ENCODE measurements at regions not wholly inside any gene's neighbourhood (a gene's known extent, or its start where the extent isn't known, plus 50 kb on each side); places are given as distances from the start of the nearest gene placed in this dataset.

DNA sequence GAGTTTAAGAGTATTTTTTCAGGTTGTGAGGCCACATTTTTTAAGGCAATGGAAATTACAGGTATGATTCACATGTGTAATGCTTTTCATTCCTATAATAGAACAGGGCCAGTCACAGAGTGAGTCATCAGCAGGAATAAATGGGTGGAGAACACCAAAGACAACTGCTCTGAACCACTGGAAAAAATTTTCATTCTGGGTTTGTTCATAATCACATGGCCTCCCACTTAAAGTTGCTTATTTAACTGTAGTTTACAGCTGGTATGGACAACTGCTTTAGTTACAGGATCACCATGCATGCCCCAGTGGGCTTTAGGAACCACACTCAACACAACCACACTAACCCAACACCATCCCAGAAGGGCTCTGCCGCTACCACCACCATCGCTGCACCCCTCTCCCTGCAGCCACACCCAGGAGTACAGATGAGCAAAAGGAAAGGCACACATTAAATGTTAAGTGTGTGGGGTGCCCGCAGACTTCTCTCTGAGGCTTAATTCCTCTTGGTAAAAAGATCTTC is 107.0 kb upstream of the DST start:
- H3K36me3 Mint-ChIP-seq: no peaks in the 10 kb centered on the region

GRCh38 chr6:56746767-56747504 is 104.2 kb upstream of the DST start:
- no peak overlapping the region for H3K27ac ChIP-seq (ENCODE audit: low read depth, low read length)
- H3K27me3 Mint-ChIP-seq: peaks cover 0 to 17% (median 8%) of the 10 kb centered on the region in 5 donors
- no peaks in the 10 kb centered on the region for H3K9me3 Mint-ChIP-seq
- H3K36me3 Mint-ChIP-seq: no peaks in the 10 kb centered on the region
- H3K27me3 ChIP-seq (ENCODE audit: control insufficient read depth in 2 of 2, insufficient read depth in 2 of 2, low read length in 2 of 2): no peaks in the 10 kb centered on the region
- ChIA-PET CTCF (no interaction called here), POLR2A (no interaction called here)
- H3K4me1 Mint-ChIP-seq: peaks cover 0 to 4% (median 0%) of the 10 kb centered on the region in 7 donors
- H3K4me3 ChIP-seq (ENCODE audit: low read length): no peak overlapping the region
- no peak overlapping the region for H3K4me3 Mint-ChIP-seq
- H3K36me3 ChIP-seq (ENCODE audit: control insufficient read depth in 2 of 3, insufficient read depth in 3 of 3, low read length in 3 of 3): no peaks in the 10 kb centered on the region
- H3K4me1 ChIP-seq (ENCODE audit: control insufficient read depth in 2 of 2, insufficient read depth in 2 of 2, low read length in 2 of 2): no peaks in the 10 kb centered on the region
- ATAC-seq: no peak
- DNase-seq: no peak
- H3K9me3 ChIP-seq (ENCODE audit: control insufficient read depth in 2 of 3, low read length in 3 of 3): no peaks in the 10 kb centered on the region
- H3K27ac Mint-ChIP-seq: no peak overlapping the region
- intact Hi-C loops (cut with micrococcal nuclease): no loop called here

More for the DNA sequence above, 107.0 kb upstream of the DST start:
- no peaks in the 10 kb centered on the region for H3K4me1 ChIP-seq (ENCODE audit: control insufficient read depth in 2 of 2, insufficient read depth in 2 of 2, low read length in 2 of 2)
- H3K27ac ChIP-seq (ENCODE audit: low read depth, low read length): no peak overlapping the region
- H3K4me3 Mint-ChIP-seq: no peak overlapping the region
- H3K4me1 Mint-ChIP-seq: peaks cover 0 to 2% (median 0%) of the 10 kb centered on the region in 7 donors
- CTCF ChIA-PET: no interaction called here
- H3K27ac Mint-ChIP-seq: no peak overlapping the region
- peaks cover 0 to 15% (median 9%) of the 10 kb centered on the region in 5 donors for H3K27me3 Mint-ChIP-seq
- no peaks in the 10 kb centered on the region for H3K9me3 ChIP-seq (ENCODE audit: control insufficient read depth in 2 of 3, low read length in 3 of 3)
- no peak overlapping the region for H3K4me3 ChIP-seq (ENCODE audit: low read length)
- intact Hi-C loops (cut with micrococcal nuclease): no loop called here
- H3K9me3 Mint-ChIP-seq: no peaks in the 10 kb centered on the region
- POLR2A ChIA-PET: no interaction called here
- H3K27me3 ChIP-seq (ENCODE audit: control insufficient read depth in 2 of 2, insufficient read depth in 2 of 2, low read length in 2 of 2): no peaks in the 10 kb centered on the region
- H3K36me3 ChIP-seq (ENCODE audit: control insufficient read depth in 2 of 3, insufficient read depth in 3 of 3, low read length in 3 of 3): no peaks in the 10 kb centered on the region
- no peak for DNase-seq
- no peak for ATAC-seq

- Histone ChIP-seq H3K4me1 (ENCODE audit: control insufficient read depth in 2 of 2, insufficient read depth in 2 of 2, low read length in 2 of 2) (no peaks in the 10 kb centered on the region), H3K9me3 (ENCODE audit: control insufficient read depth in 2 of 3, low read length in 3 of 3) (no peaks in the 10 kb centered on the region), H3K4me3 (ENCODE audit: low read length) (no peak overlapping the region), H3K27ac (ENCODE audit: low read depth, low read length) (no peak overlapping the region), H3K27me3 (ENCODE audit: control insufficient read depth in 2 of 2, insufficient read depth in 2 of 2, low read length in 2 of 2) (no peaks in the 10 kb centered on the region), H3K36me3 (ENCODE audit: control insufficient read depth in 2 of 3, insufficient read depth in 3 of 3, low read length in 3 of 3) (no peaks in the 10 kb centered on the region)
- CTCF ChIA-PET: no interaction called here
- H3K4me1 Mint-ChIP-seq: peaks cover 0 to 4% (median 0%) of the 10 kb centered on the region in 7 donors
- POLR2A ChIA-PET: no interaction called here
- H3K4me3 Mint-ChIP-seq: no peak overlapping the region
- DNase-seq: no peak
- H3K27ac Mint-ChIP-seq: peak overlapping the region in 1 of 9 donors; percentile 72
- ATAC-seq: no peak
- H3K36me3 Mint-ChIP-seq: no peaks in the 10 kb centered on the region
- peaks cover 0 to 17% (median 8%) of the 10 kb centered on the region in 5 donors for H3K27me3 Mint-ChIP-seq
- intact Hi-C loops (cut with micrococcal nuclease): no loop called here
- H3K9me3 Mint-ChIP-seq: no peaks in the 10 kb centered on the region
Observed at GRCh38 chr6:56745971-56746370, 103.3 kb upstream of the DST start.

- no peak overlapping the region for H3K27ac Mint-ChIP-seq
- H3K27me3 Mint-ChIP-seq: peaks cover 0 to 17% (median 5%) of the 10 kb centered on the region in 5 donors
- no peak overlapping the region for H3K4me3 ChIP-seq (ENCODE audit: low read length)
- H3K4me1 Mint-ChIP-seq: peaks cover 0 to 4% (median 0%) of the 10 kb centered on the region in 7 donors
- no peak overlapping the region for H3K27ac ChIP-seq (ENCODE audit: low read depth, low read length)
- H3K9me3 ChIP-seq (ENCODE audit: control insufficient read depth in 2 of 3, low read length in 3 of 3): no peaks in the 10 kb centered on the region
- no peaks in the 10 kb centered on the region for H3K36me3 ChIP-seq (ENCODE audit: control insufficient read depth in 2 of 3, insufficient read depth in 3 of 3, low read length in 3 of 3)
- no peaks in the 10 kb centered on the region for H3K9me3 Mint-ChIP-seq
- no peak overlapping the region for H3K4me3 Mint-ChIP-seq
- CTCF ChIA-PET: no interaction called here
- intact Hi-C loops (cut with micrococcal nuclease): no loop called here
- no peaks in the 10 kb centered on the region for H3K27me3 ChIP-seq (ENCODE audit: control insufficient read depth in 2 of 2, insufficient read depth in 2 of 2, low read length in 2 of 2)
- H3K4me1 ChIP-seq (ENCODE audit: control insufficient read depth in 2 of 2, insufficient read depth in 2 of 2, low read length in 2 of 2): no peaks in the 10 kb centered on the region
- POLR2A ChIA-PET: no interaction called here
- H3K36me3 Mint-ChIP-seq: no peaks in the 10 kb centered on the region
- ATAC-seq (no peak), DNase-seq (no peak)
Observed at GRCh38 chr6:56745081-56745480, 102.4 kb upstream of the DST start.

- no peak for ATAC-seq
- Histone ChIP-seq H3K36me3 (ENCODE audit: control insufficient read depth in 2 of 3, insufficient read depth in 3 of 3, low read length in 3 of 3) (no peaks in the 10 kb centered on the region), H3K27ac (ENCODE audit: low read depth, low read length) (no peak overlapping the region), H3K4me1 (ENCODE audit: control insufficient read depth in 2 of 2, insufficient read depth in 2 of 2, low read length in 2 of 2) (no peaks in the 10 kb centered on the region), H3K27me3 (ENCODE audit: control insufficient read depth in 2 of 2, insufficient read depth in 2 of 2, low read length in 2 of 2) (no peaks in the 10 kb centered on the region), H3K4me3 (ENCODE audit: low read length) (no peak overlapping the region), H3K9me3 (ENCODE audit: control insufficient read depth in 2 of 3, low read length in 3 of 3) (no peaks in the 10 kb centered on the region)
- Mint-ChIP-seq H3K27me3 (peaks cover 0 to 17% (median 3%) of the 10 kb centered on the region in 5 donors), H3K27ac (no peak overlapping the region), H3K36me3 (no peaks in the 10 kb centered on the region), H3K4me3 (no peak overlapping the region), H3K9me3 (no peaks in the 10 kb centered on the region), H3K4me1 (peaks cover 0 to 4% (median 0%) of the 10 kb centered on the region in 7 donors)
- no peak for DNase-seq
- POLR2A ChIA-PET: no interaction called here
- intact Hi-C loops (cut with micrococcal nuclease): no loop called here
- CTCF ChIA-PET: no interaction called here
Observed at GRCh38 chr6:56744528-56744927, 101.8 kb upstream of the DST start.

GRCh38 chr6:56742122-56742791 is 99.6 kb upstream of the DST start:
- no peak overlapping the region for H3K27ac Mint-ChIP-seq
- intact Hi-C loops (cut with micrococcal nuclease): no loop called here
- H3K4me3 ChIP-seq (ENCODE audit: low read length): no peak overlapping the region
- H3K4me1 Mint-ChIP-seq: peaks cover 0 to 4% (median 0%) of the 10 kb centered on the region in 7 donors
- no peaks in the 10 kb centered on the region for H3K36me3 Mint-ChIP-seq
- H3K4me3 Mint-ChIP-seq: no peak overlapping the region
- no peaks in the 10 kb centered on the region for H3K4me1 ChIP-seq (ENCODE audit: control insufficient read depth in 2 of 2, insufficient read depth in 2 of 2, low read length in 2 of 2)
- H3K9me3 ChIP-seq (ENCODE audit: control insufficient read depth in 2 of 3, low read length in 3 of 3): no peaks in the 10 kb centered on the region
- H3K27me3 ChIP-seq (ENCODE audit: control insufficient read depth in 2 of 2, insufficient read depth in 2 of 2, low read length in 2 of 2): no peaks in the 10 kb centered on the region
- ATAC-seq (peak; percentile 41), DNase-seq (no peak)
- ChIA-PET POLR2A (no interaction called here), CTCF (no interaction called here)
- no peaks in the 10 kb centered on the region for H3K36me3 ChIP-seq (ENCODE audit: control insufficient read depth in 2 of 3, insufficient read depth in 3 of 3, low read length in 3 of 3)
- no peak overlapping the region for H3K27ac ChIP-seq (ENCODE audit: low read depth, low read length)
- no peaks in the 10 kb centered on the region for H3K9me3 Mint-ChIP-seq
- peaks cover 0 to 16% (median 3%) of the 10 kb centered on the region in 5 donors for H3K27me3 Mint-ChIP-seq

DNA sequence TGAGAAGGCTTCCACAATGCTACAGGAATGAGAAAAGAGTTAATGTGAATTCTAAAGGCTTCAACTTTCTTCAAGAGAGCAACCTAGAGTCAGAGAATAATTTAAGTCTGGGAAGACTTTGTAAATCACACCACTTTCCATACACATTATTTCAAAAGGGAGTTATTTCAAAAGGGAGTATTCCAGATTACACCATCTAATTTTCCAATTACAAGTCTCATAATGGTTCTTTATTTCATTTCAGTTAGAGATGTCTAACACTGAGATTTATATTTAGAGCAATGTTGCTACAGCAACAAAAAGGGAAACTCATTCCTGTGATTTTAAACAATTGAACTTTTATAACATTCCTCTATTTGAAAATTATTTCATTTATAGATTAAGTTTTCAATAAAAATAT is 98.8 kb upstream of the DST start:
- ChIA-PET POLR2A (no interaction called here), CTCF (no interaction called here)
- Histone ChIP-seq H3K36me3 (ENCODE audit: control insufficient read depth in 2 of 3, insufficient read depth in 3 of 3, low read length in 3 of 3) (no peaks in the 10 kb centered on the region), H3K4me1 (ENCODE audit: control insufficient read depth in 2 of 2, insufficient read depth in 2 of 2, low read length in 2 of 2) (no peaks in the 10 kb centered on the region), H3K27me3 (ENCODE audit: control insufficient read depth in 2 of 2, insufficient read depth in 2 of 2, low read length in 2 of 2) (no peaks in the 10 kb centered on the region), H3K4me3 (ENCODE audit: low read length) (no peak overlapping the region), H3K27ac (ENCODE audit: low read depth, low read length) (no peak overlapping the region), H3K9me3 (ENCODE audit: control insufficient read depth in 2 of 3, low read length in 3 of 3) (no peaks in the 10 kb centered on the region)
- H3K4me3 Mint-ChIP-seq: no peak overlapping the region
- H3K36me3 Mint-ChIP-seq: no peaks in the 10 kb centered on the region
- intact Hi-C loops (cut with micrococcal nuclease): no loop called here
- H3K4me1 Mint-ChIP-seq: peaks cover 0 to 4% (median 0%) of the 10 kb centered on the region in 7 donors
- ATAC-seq (no peak), DNase-seq (no peak)
- H3K9me3 Mint-ChIP-seq: no peaks in the 10 kb centered on the region
- peaks cover 0 to 14% (median 6%) of the 10 kb centered on the region in 5 donors for H3K27me3 Mint-ChIP-seq
- no peak overlapping the region for H3K27ac Mint-ChIP-seq
